HG03066 (cell line): ENCODE measurements at regions not wholly inside any gene's neighbourhood (a gene's known extent, or its start where the extent isn't known, plus 50 kb on each side); places are given as distances from the start of the nearest gene placed in this dataset.

ENCODE experiments used
- ATAC-seq: cut with Tn5 transposase; IDR thresholded peaks from one replicate; pipeline ENCODE4 v1.9.1; 2021; ENCODE audit warnings: low read depth; ENCODE audit not compliant: unreplicated experiment

- ATAC-seq, result no peak
These were observed 457.6 kb downstream of the TFAP2A start for GRCh38 chr6:9957215-9957759.

GRCh38 chr6:9948678-9949077 is 466.2 kb downstream of the TFAP2A start:
- ATAC-seq, result no peak

GRCh38 chr6:9943986-9944385 is 470.9 kb downstream of the TFAP2A start:
- no peak for ATAC-seq

- no peak for ATAC-seq
These were observed 471.8 kb downstream of the TFAP2A start for GRCh38 chr6:9943026-9943425.

GRCh38 chr6:9942131-9942530 is 472.7 kb downstream of the TFAP2A start:
- no peak for ATAC-seq

- no peak for ATAC-seq
These were observed 476.1 kb downstream of the TFAP2A start for GRCh38 chr6:9938801-9939200.

GRCh38 chr6:9937031-9937763 is 477.7 kb downstream of the TFAP2A start:
- ATAC-seq, result no peak

- no peak for ATAC-seq
These were observed 478.3 kb downstream of the TFAP2A start for GRCh38 chr6:9936551-9936950.

GRCh38 chr6:9933677-9934076 is 481.2 kb downstream of the TFAP2A start:
- no peak for ATAC-seq

- no peak for ATAC-seq
These were observed 487.6 kb downstream of the TFAP2A start for GRCh38 chr6:9927275-9927674.

GRCh38 chr6:9924971-9925370 is 489.9 kb downstream of the TFAP2A start:
- ATAC-seq, result no peak

- ATAC-seq, result no peak
These were observed 493.5 kb downstream of the TFAP2A start for GRCh38 chr6:9921366-9921765.

GRCh38 chr6:9914951-9915350 is 499.9 kb downstream of the TFAP2A start:
- no peak for ATAC-seq

- no peak for ATAC-seq
These were observed 513.5 kb downstream of the TFAP2A start for GRCh38 chr6:9901376-9901775.

GRCh38 chr6:9896806-9897205 is 518.1 kb downstream of the TFAP2A start:
- ATAC-seq, result no peak

- no peak for ATAC-seq
These were observed 524.0 kb downstream of the TFAP2A start for GRCh38 chr6:9890893-9891292.

GRCh38 chr6:9890469-9890868 is 524.4 kb downstream of the TFAP2A start:
- no peak for ATAC-seq

- ATAC-seq, result no peak
These were observed 536.3 kb downstream of the TFAP2A start for GRCh38 chr6:9878535-9878934.

GRCh38 chr6:9875605-9876353 is 539.1 kb downstream of the TFAP2A start:
- ATAC-seq, result no peak

- no peak for ATAC-seq
These were observed 552.2 kb downstream of the TFAP2A start for GRCh38 chr6:9862603-9863167.

- no peak for ATAC-seq
These were observed 563.1 kb downstream of the TFAP2A start for GRCh38 chr6:9851541-9852380.
